ENCODE measurements at regions not wholly inside any gene's neighbourhood (a gene's known extent, or its start where the extent isn't known, plus 50 kb on each side); places are given as distances from the start of the nearest gene placed in this dataset.
"Not testable (repeated sequence)": the region's sequence is repeated elsewhere in the genome, so short reads cannot be mapped to it uniquely, and the experiment has no call there.

GRCh38 chr13:64127192-64127591 is 2711.5 kb upstream of the PCDH20 start:
- no peak overlapping the region for H3K27ac Mint-ChIP-seq
- no peak for ATAC-seq (ENCODE audit: low read depth in 2 of 2)

GRCh38 chr13:64121023-64121709 is 2705.5 kb upstream of the PCDH20 start:
- not testable (repeated sequence) for H3K27me3 Mint-ChIP-seq; H3K4me1 Mint-ChIP-seq; H3K36me3 Mint-ChIP-seq; DNase-seq; ATAC-seq (ENCODE audit: low read depth in 2 of 2); H3K27ac Mint-ChIP-seq; H3K4me3 Mint-ChIP-seq
- H3K9me3 Mint-ChIP-seq = peaks cover 6 to 19% (median 11%) of the 10 kb centered on the region in 7 donors

More at GRCh38 chr13:64127192-64127591, 2711.5 kb upstream of the PCDH20 start:
- H3K36me3 Mint-ChIP-seq = no peaks in the 10 kb centered on the region
- no peak overlapping the region for H3K4me3 Mint-ChIP-seq
- DNase-seq = no peak
- no peaks in the 10 kb centered on the region for H3K27me3 Mint-ChIP-seq
- H3K4me1 Mint-ChIP-seq = no peaks in the 10 kb centered on the region
- no peaks in the 10 kb centered on the region for H3K9me3 Mint-ChIP-seq

DNA sequence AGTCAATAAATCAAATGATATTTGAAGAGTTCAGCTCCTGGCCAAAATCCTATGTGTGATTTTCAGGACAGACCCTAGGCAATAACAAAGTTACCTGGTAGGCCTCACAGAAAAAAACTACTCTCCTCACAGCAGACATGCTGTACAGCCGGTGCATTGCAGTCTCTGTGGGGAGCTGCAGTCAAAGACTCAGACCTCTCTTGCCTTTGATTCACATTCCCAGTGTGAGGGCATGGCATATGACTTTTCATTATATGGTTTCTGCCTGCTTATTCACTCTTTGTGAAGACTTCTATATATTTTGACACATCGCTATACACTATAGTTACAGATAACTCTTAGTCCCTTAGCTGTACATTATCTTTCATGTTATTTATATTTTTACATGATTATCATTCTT is 2684.3 kb upstream of the PCDH20 start:
- Mint-ChIP-seq H3K9me3 (peaks cover 0 to 3% (median 0%) of the 10 kb centered on the region in 7 donors), H3K4me1 (no peaks in the 10 kb centered on the region), H3K27me3 (no peaks in the 10 kb centered on the region), H3K36me3 (no peaks in the 10 kb centered on the region), H3K4me3 (no peak overlapping the region), H3K27ac (no peak overlapping the region)
- ATAC-seq (ENCODE audit: low read depth in 2 of 2) = no peak
- DNase-seq = no peak

GRCh38 chr13:64090311-64090710 is 2674.7 kb upstream of the PCDH20 start:
- Mint-ChIP-seq H3K4me3 (no peak overlapping the region), H3K36me3 (no peaks in the 10 kb centered on the region), H3K4me1 (no peaks in the 10 kb centered on the region), H3K27ac (no peak overlapping the region), H3K9me3 (peaks cover 0 to 23% (median 1%) of the 10 kb centered on the region in 7 donors), H3K27me3 (no peaks in the 10 kb centered on the region)
- ATAC-seq (ENCODE audit: low read depth in 2 of 2) (no peak), DNase-seq (no peak)

DNA sequence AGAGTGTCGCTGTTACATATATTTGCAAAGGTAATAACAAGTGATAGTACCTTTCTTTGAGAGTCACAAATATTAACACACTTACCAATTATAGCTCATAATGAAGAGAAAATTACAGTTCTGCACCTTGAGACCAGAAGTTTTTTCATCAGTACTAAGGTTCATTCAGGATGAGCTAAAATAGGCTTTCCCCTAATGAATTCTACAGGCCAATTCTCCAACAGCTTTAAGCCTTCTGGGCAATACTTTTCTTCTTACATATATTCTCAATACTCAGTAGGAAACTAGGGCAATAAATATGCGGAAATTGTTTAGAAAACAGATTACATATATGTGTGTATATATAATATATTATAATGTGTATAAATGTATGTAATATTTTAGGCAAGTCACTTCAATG is 2672.8 kb upstream of the PCDH20 start:
- no peak for DNase-seq
- H3K27ac Mint-ChIP-seq = no peak overlapping the region
- ATAC-seq (ENCODE audit: low read depth in 2 of 2) = no peak
- H3K9me3 Mint-ChIP-seq = peaks cover 0 to 18% (median 1%) of the 10 kb centered on the region in 7 donors
- no peaks in the 10 kb centered on the region for H3K27me3 Mint-ChIP-seq
- no peaks in the 10 kb centered on the region for H3K36me3 Mint-ChIP-seq
- H3K4me3 Mint-ChIP-seq = no peak overlapping the region
- H3K4me1 Mint-ChIP-seq = no peaks in the 10 kb centered on the region

DNA sequence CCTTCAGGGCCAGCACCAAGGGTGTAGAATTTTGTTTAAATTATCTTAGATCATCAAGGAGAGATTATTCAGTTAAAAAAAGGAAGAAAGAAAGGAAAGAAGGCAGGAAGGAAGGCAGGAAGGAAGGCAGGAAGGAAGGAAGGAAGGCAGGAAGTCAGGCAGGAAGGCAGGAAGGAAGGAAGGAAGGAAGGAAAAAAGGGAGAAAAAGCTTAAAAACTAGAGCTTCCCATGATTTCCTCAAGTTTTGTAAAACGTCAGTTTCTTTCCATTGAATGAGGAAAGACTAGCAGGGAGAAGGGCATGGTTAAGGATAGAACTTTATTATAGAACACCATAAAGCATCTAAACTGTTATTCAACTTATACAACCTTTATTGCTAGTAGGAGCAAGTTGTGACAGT is 2672.0 kb upstream of the PCDH20 start:
- H3K9me3 Mint-ChIP-seq = peaks cover 0 to 18% (median 1%) of the 10 kb centered on the region in 7 donors

DNA sequence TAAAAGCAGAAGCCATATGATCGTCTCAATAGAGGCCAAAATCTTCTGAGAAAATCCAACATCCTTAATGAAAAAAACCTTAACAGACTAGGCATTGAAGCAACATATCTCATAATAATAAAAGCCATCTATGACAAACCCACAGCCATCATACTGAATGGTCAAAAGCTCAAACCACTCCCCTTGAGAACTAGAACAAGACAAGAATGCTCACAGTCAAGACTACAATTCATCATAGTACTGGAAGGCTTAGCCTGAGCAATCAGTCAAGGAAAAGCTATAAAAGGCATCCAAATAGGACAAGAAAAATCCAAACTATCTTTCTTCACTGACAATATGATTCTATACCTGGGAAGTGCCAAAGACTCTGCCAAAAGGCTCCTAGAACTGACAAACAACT is 2668.2 kb upstream of the PCDH20 start:
- Mint-ChIP-seq H3K27ac (no peak overlapping the region), H3K4me3 (no peak overlapping the region), H3K36me3 (no peaks in the 10 kb centered on the region), H3K4me1 (no peaks in the 10 kb centered on the region), H3K9me3 (peaks cover 0 to 14% (median 1%) of the 10 kb centered on the region in 7 donors), H3K27me3 (no peaks in the 10 kb centered on the region)
- no peak for DNase-seq
- no peak for ATAC-seq (ENCODE audit: low read depth in 2 of 2)

More for the DNA sequence above, 2672.0 kb upstream of the PCDH20 start:
- DNase-seq (no peak), ATAC-seq (ENCODE audit: low read depth in 2 of 2) (no peak)
- H3K4me1 Mint-ChIP-seq = no peaks in the 10 kb centered on the region
- no peaks in the 10 kb centered on the region for H3K36me3 Mint-ChIP-seq
- no peak overlapping the region for H3K4me3 Mint-ChIP-seq
- H3K27me3 Mint-ChIP-seq = no peaks in the 10 kb centered on the region
- no peak overlapping the region for H3K27ac Mint-ChIP-seq

DNA sequence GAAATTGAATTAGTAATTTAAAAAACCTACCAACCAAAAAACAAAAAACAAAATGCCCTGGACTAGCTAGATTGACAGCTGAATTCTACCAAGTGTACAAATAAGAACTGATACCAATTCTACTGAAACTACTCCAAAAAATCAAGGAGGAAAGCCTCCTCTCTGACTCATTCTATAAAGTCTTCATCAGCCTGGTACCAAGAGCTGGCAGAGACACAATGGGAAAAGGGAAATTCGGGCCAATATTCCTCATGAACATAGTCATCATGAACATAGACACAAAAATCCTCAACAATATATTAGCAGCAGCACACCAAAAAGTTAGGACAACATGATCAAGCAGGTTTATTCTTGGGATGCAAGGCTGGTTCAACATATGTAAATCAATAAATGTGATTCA is 2667.7 kb upstream of the PCDH20 start:
- ATAC-seq (ENCODE audit: low read depth in 2 of 2) (no peak), DNase-seq (no peak)
- H3K4me3 Mint-ChIP-seq = no peak overlapping the region
- no peaks in the 10 kb centered on the region for H3K4me1 Mint-ChIP-seq
- H3K36me3 Mint-ChIP-seq = no peaks in the 10 kb centered on the region
- H3K27me3 Mint-ChIP-seq = no peaks in the 10 kb centered on the region
- H3K27ac Mint-ChIP-seq = no peak overlapping the region
- H3K9me3 Mint-ChIP-seq = peaks cover 0 to 14% (median 1%) of the 10 kb centered on the region in 7 donors

- no peaks in the 10 kb centered on the region for H3K27me3 Mint-ChIP-seq
- no peaks in the 10 kb centered on the region for H3K9me3 Mint-ChIP-seq
- no peak for ATAC-seq (ENCODE audit: low read depth in 2 of 2)
- H3K27ac Mint-ChIP-seq = peak overlapping the region in 1 of 6 donors; percentile 18
- H3K4me1 Mint-ChIP-seq = no peaks in the 10 kb centered on the region
- H3K4me3 Mint-ChIP-seq = no peak overlapping the region
- no peak for DNase-seq
- no peaks in the 10 kb centered on the region for H3K36me3 Mint-ChIP-seq
These were observed 2662.9 kb upstream of the PCDH20 start for GRCh38 chr13:64078480-64078936.

GRCh38 chr13:64078025-64078424 is 2662.4 kb upstream of the PCDH20 start:
- DNase-seq = no peak
- no peak for ATAC-seq (ENCODE audit: low read depth in 2 of 2)
- Mint-ChIP-seq H3K9me3 (no peaks in the 10 kb centered on the region), H3K4me1 (no peaks in the 10 kb centered on the region), H3K4me3 (peak overlapping the region in 1 of 8 donors; percentile 41), H3K36me3 (no peaks in the 10 kb centered on the region), H3K27ac (no peak overlapping the region), H3K27me3 (no peaks in the 10 kb centered on the region)

- ATAC-seq (ENCODE audit: low read depth in 2 of 2); H3K9me3 Mint-ChIP-seq; DNase-seq; H3K36me3 Mint-ChIP-seq; H3K4me1 Mint-ChIP-seq; H3K27me3 Mint-ChIP-seq: not testable (repeated sequence)
- H3K4me3 Mint-ChIP-seq = peak overlapping the region in 1 of 8 donors; percentile 90
- peak overlapping the region in 1 of 6 donors; percentile 44 for H3K27ac Mint-ChIP-seq
These were observed 2661.6 kb upstream of the PCDH20 start for GRCh38 chr13:64077132-64077835.

- H3K4me1 Mint-ChIP-seq = no peaks in the 10 kb centered on the region
- no peaks in the 10 kb centered on the region for H3K9me3 Mint-ChIP-seq
- no peak for ATAC-seq (ENCODE audit: low read depth in 2 of 2)
- no peaks in the 10 kb centered on the region for H3K27me3 Mint-ChIP-seq
- H3K27ac Mint-ChIP-seq = no peak overlapping the region
- H3K4me3 Mint-ChIP-seq = peak overlapping the region in 2 of 8 donors; percentile 15 to 90
- DNase-seq = no peak
- no peaks in the 10 kb centered on the region for H3K36me3 Mint-ChIP-seq
These were observed 2660.1 kb upstream of the PCDH20 start for GRCh38 chr13:64075543-64076271.

- no peaks in the 10 kb centered on the region for H3K9me3 Mint-ChIP-seq
- no peaks in the 10 kb centered on the region for H3K27me3 Mint-ChIP-seq
- H3K36me3 Mint-ChIP-seq = no peaks in the 10 kb centered on the region
- DNase-seq = no peak
- no peaks in the 10 kb centered on the region for H3K4me1 Mint-ChIP-seq
- ATAC-seq (ENCODE audit: low read depth in 2 of 2) = no peak
- H3K27ac Mint-ChIP-seq = no peak overlapping the region
- H3K4me3 Mint-ChIP-seq = peak overlapping the region in 1 of 8 donors; percentile 90
These were observed 2659.4 kb upstream of the PCDH20 start for GRCh38 chr13:64074971-64075474.
